Lower leg skin (tissue), 4 donors: ENCODE measurements at regions not wholly inside any gene's neighbourhood (a gene's known extent, or its start where the extent isn't known, plus 50 kb on each side); places are given as distances from the start of the nearest gene placed in this dataset.

Source experiments
- DNase-seq, 2 donors: peaks; one replicate each; pipeline ENCODE4 v3.0.0-alpha.2; 2019; ENCODE audit warnings: low spot score in 2 of 2
- H3K4me3 ChIP-seq: fragments of 200-600 bp; sonication (generic); 2 replicates; pipeline ENCODE4 v1.5.1; 2017; ENCODE audit warnings: mild to moderate bottlenecking, low read depth; ENCODE audit not compliant: poor library complexity, severe bottlenecking
- CTCF ChIP-seq, 3 donors: fragments of 450-650 bp; IDR thresholded peaks; one replicate each; pipeline ENCODE4 v1.5.1; 2016; ENCODE audit warnings: antibody characterized with exemption in 3 of 3, mild to moderate bottlenecking in 3 of 3, moderate library complexity in 2 of 3
- POLR2A ChIP-seq, 2 donors: fragments of 450-650 bp; IDR thresholded peaks; one replicate each; pipeline ENCODE4 v1.6.1; 2016 to 2017; ENCODE audit warnings: antibody characterized with exemption in 2 of 2, mild to moderate bottlenecking in 1 of 2, moderate library complexity in 1 of 2
- WGBS, 2 donors: methylation state at CpG; one replicate each; pipeline ENCODE4 v1.1.5; 2018; 5-methylcytosine and 5-hydroxymethylcytosine counted together
- intact Hi-C: fragments of 100-400 bp; cut with DNase I; formaldehyde crosslinking; loops from one replicate; pipeline ENCODE4 v1.15.0; 2023; ENCODE audit warnings: low total_unique reads

- 94 to 98% methylated on average over 11 of the region's 11 CpGs for WGBS, 2 donors
- H3K4me3 ChIP-seq, result no peak overlapping the region
- intact Hi-C loops, result no loop called here
- DNase-seq, result no peak
- TF ChIP-seq POLR2A (IDR thresholded peaks at IDR 0.05) (no peak), CTCF (IDR thresholded peaks at IDR 0.05) (no peak)
Measured at GRCh38 chr7:149570784-149571183, 73.2 kb upstream of the ZNF746 start.

- DNase-seq, result no peak
- intact Hi-C loops, result no loop called here
- 96 to 97% methylated on average over 12 of the region's 12 CpGs for WGBS, 2 donors
- TF ChIP-seq POLR2A (IDR thresholded peaks at IDR 0.05), result no peak
- TF ChIP-seq CTCF (IDR thresholded peaks at IDR 0.05), result no peak
- H3K4me3 ChIP-seq, result no peak overlapping the region
Measured at GRCh38 chr7:149569726-149570422, 72.3 kb upstream of the ZNF746 start.

GRCh38 chr7:149569025-149569725, 71.6 kb upstream of the ZNF746 start:
- H3K4me3 ChIP-seq, result no peak overlapping the region
- intact Hi-C loops, result no loop called here
- no peak for DNase-seq
- TF ChIP-seq CTCF (IDR thresholded peaks at IDR 0.05), result no peak
- no peak for TF ChIP-seq POLR2A (IDR thresholded peaks at IDR 0.05)
- 95 to 99% methylated on average over 6 of the region's 6 CpGs for WGBS, 2 donors

- 95 to 97% methylated on average over 5 of the region's 5 CpGs for WGBS, 2 donors
- intact Hi-C loops, result no loop called here
Measured at GRCh38 chr7:149568218-149568617, 70.6 kb upstream of the ZNF746 start.

GRCh38 chr7:149566103-149566502, 68.5 kb upstream of the ZNF746 start:
- H3K4me3 ChIP-seq, result no peak overlapping the region
- TF ChIP-seq POLR2A (IDR thresholded peaks at IDR 0.05) (no peak), CTCF (IDR thresholded peaks at IDR 0.05) (no peak)
- DNase-seq, result no peak
- WGBS, 2 donors, result 92 to 93% methylated on average over 3 of the region's 3 CpGs
- intact Hi-C loops, result no loop called here

More at GRCh38 chr7:149568218-149568617, 70.6 kb upstream of the ZNF746 start:
- TF ChIP-seq POLR2A (IDR thresholded peaks at IDR 0.05) (no peak), CTCF (IDR thresholded peaks at IDR 0.05) (no peak)
- DNase-seq, result no peak
- no peak overlapping the region for H3K4me3 ChIP-seq
